ENCODE measurements at regions not wholly inside any gene's neighbourhood (a gene's known extent, or its start where the extent isn't known, plus 50 kb on each side); places are given as distances from the start of the nearest gene placed in this dataset.

DNA sequence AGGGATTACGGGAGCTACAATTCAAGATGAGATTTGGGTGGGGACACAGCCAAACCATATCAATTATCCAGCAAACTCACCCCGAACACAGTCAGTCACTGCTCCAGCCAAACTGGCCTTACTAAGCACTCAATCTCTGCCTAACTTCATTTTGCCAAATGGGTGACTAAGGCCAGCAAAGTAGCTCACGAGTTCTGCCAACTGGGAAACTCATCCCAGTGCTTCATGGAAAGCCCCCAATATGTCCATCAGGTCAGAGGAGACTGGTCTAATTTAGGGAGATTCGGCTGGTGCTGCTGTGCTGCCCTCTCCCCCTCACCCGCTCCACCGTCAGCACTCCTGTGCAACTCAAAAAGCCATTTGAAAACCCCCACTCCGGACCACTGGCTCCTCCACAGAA is 324.0 kb downstream of the FOXO1 start:
- Histone ChIP-seq H3K4me1 (ENCODE audit: control insufficient read depth, extremely low read depth, insufficient read depth, low read length) (no peaks in the 10 kb centered on the region), H3K4me3 (ENCODE audit: control insufficient read depth in 2 of 3, extremely low read depth in 1 of 3, insufficient read depth in 2 of 3, low read depth in 1 of 3, low read length in 3 of 3) (no peak overlapping the region), H2AFZ (ENCODE audit: control insufficient read depth, low read length) (no peak overlapping the region), H4K20me1 (ENCODE audit: control insufficient read depth, extremely low read depth, insufficient read depth, low read length) (no peaks in the 10 kb centered on the region), H3K4me2 (ENCODE audit: control insufficient read depth, extremely low read depth, insufficient read depth, low read depth, low read length) (no peak overlapping the region), H3K9ac (ENCODE audit: control insufficient read depth, extremely low read depth, insufficient read depth, low read length) (no peak overlapping the region), H3K27me3 (ENCODE audit: control insufficient read depth, extremely low read depth, insufficient read depth, low read length) (no peaks in the 10 kb centered on the region), H3K36me3 (ENCODE audit: control insufficient read depth in 2 of 2, extremely low read depth in 1 of 2, insufficient read depth in 2 of 2, low read length in 2 of 2) (no peaks in the 10 kb centered on the region), H3K9me1 (ENCODE audit: control insufficient read depth, extremely low read depth, insufficient read depth, low read length) (no peaks in the 10 kb centered on the region), H3K9me3 (ENCODE audit: control insufficient read depth, low read depth, low read length) (no peaks in the 10 kb centered on the region), H3K27ac (ENCODE audit: control insufficient read depth, insufficient read depth, low read length) (no peak overlapping the region), H3K79me2 (ENCODE audit: control insufficient read depth, insufficient read depth, low read length) (no peaks in the 10 kb centered on the region)
- FAIRE-seq (no peak), DNase-seq (ENCODE audit: low read depth, low spot score) (no peak)
- dilution Hi-C loops (cut with MboI; ENCODE audit: extremely low pct_ligation_motif_present, low sequenced_read_pairs), result no loop called here
- no peak for TF ChIP-seq EZH2 (IDR thresholded peaks at IDR 0.05; ENCODE audit: low read length)
- TF ChIP-seq, protein P1, sequence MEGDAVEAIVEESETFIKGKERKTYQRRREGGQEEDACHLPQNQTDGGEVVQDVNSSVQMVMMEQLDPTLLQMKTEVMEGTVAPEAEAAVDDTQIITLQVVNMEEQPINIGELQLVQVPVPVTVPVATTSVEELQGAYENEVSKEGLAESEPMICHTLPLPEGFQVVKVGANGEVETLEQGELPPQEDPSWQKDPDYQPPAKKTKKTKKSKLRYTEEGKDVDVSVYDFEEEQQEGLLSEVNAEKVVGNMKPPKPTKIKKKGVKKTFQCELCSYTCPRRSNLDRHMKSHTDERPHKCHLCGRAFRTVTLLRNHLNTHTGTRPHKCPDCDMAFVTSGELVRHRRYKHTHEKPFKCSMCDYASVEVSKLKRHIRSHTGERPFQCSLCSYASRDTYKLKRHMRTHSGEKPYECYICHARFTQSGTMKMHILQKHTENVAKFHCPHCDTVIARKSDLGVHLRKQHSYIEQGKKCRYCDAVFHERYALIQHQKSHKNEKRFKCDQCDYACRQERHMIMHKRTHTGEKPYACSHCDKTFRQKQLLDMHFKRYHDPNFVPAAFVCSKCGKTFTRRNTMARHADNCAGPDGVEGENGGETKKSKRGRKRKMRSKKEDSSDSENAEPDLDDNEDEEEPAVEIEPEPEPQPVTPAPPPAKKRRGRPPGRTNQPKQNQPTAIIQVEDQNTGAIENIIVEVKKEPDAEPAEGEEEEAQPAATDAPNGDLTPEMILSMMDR (optimal IDR thresholded peaks at IDR 0.05 in 1 of 3, IDR thresholded peaks at IDR 0.05 in 1 of 3, conservative IDR thresholded peaks at IDR 0.05 in 1 of 3; ENCODE audit: extremely low read depth in 1 of 3, insufficient read depth in 2 of 3, low read length in 3 of 3), result no peak

DNA sequence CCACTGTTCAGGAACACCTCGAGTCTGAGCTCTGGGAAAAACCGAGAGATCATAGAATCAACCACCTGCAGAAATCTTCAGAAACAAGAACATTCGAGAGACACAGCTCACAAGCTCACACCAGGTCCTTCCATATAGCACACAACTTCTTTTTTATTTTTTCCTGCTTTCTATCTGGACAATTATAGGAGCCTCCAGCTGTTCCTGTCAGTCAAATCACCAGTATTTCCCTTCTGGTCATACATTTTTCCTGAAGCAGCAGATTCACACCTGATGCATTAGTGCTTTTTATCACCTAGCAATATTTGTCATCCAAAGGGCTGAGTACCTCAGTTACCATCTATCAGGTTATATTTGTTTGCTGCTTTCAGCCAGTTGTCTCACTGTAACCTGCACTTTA is 323.5 kb downstream of the FOXO1 start:
- Histone ChIP-seq H3K36me3 (ENCODE audit: control insufficient read depth in 2 of 2, extremely low read depth in 1 of 2, insufficient read depth in 2 of 2, low read length in 2 of 2) (no peaks in the 10 kb centered on the region), H3K9ac (ENCODE audit: control insufficient read depth, extremely low read depth, insufficient read depth, low read length) (no peak overlapping the region), H3K4me1 (ENCODE audit: control insufficient read depth, extremely low read depth, insufficient read depth, low read length) (no peaks in the 10 kb centered on the region), H3K79me2 (ENCODE audit: control insufficient read depth, insufficient read depth, low read length) (no peaks in the 10 kb centered on the region), H3K27me3 (ENCODE audit: control insufficient read depth, extremely low read depth, insufficient read depth, low read length) (no peaks in the 10 kb centered on the region), H3K4me2 (ENCODE audit: control insufficient read depth, extremely low read depth, insufficient read depth, low read depth, low read length) (no peak overlapping the region), H2AFZ (ENCODE audit: control insufficient read depth, low read length) (no peak overlapping the region), H3K4me3 (ENCODE audit: control insufficient read depth in 2 of 3, extremely low read depth in 1 of 3, insufficient read depth in 2 of 3, low read depth in 1 of 3, low read length in 3 of 3) (no peak overlapping the region), H3K9me3 (ENCODE audit: control insufficient read depth, low read depth, low read length) (no peaks in the 10 kb centered on the region), H3K9me1 (ENCODE audit: control insufficient read depth, extremely low read depth, insufficient read depth, low read length) (no peaks in the 10 kb centered on the region), H4K20me1 (ENCODE audit: control insufficient read depth, extremely low read depth, insufficient read depth, low read length) (no peaks in the 10 kb centered on the region), H3K27ac (ENCODE audit: control insufficient read depth, insufficient read depth, low read length) (no peak overlapping the region)
- TF ChIP-seq EZH2 (IDR thresholded peaks at IDR 0.05; ENCODE audit: low read length), result no peak
- dilution Hi-C loops (cut with MboI; ENCODE audit: extremely low pct_ligation_motif_present, low sequenced_read_pairs), result no loop called here
- no peak for FAIRE-seq
- no peak for DNase-seq (ENCODE audit: low read depth, low spot score)

DNA sequence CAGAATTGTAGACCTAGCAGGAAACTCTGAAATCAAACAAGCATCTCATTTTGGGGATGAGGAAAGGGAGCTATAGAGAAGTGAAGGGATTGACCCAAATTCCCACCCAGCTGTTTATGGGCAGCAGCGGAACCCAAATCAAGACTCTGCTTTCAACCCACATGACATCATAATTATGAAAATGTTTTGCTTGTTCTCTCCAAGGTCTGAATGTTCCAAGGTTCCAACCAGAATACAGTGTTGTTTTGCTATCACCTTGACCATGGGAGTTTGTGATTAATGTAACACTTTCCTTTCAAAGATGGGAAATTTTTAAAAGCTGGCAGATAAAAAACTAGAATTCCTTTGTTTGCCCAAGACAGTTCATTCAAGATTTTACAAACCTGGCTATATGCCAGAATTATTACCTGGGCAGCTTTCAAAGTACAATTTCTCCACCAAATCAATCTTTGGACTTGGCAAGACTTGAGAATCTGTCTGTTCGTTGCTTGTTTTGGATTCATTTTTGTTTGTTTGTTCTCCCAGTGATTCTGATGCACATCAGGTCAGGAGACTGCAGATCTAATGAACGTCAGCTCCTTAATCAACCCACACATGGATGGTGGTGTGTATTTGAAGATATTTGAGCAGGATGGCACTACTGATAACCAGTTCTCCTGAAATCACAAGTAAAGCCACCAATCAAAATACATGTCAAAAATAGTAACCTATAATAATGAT is 322.7 kb downstream of the FOXO1 start:
- TF ChIP-seq EZH2 (IDR thresholded peaks at IDR 0.05; ENCODE audit: low read length), result no peak
- TF ChIP-seq, protein P1 (optimal IDR thresholded peaks at IDR 0.05 in 1 of 3, IDR thresholded peaks at IDR 0.05 in 1 of 3, conservative IDR thresholded peaks at IDR 0.05 in 1 of 3; ENCODE audit: extremely low read depth in 1 of 3, insufficient read depth in 2 of 3, low read length in 3 of 3), result no peak
- dilution Hi-C loops (cut with MboI; ENCODE audit: extremely low pct_ligation_motif_present, low sequenced_read_pairs), result no loop called here
- H4K20me1 ChIP-seq (ENCODE audit: control insufficient read depth, extremely low read depth, insufficient read depth, low read length), result no peaks in the 10 kb centered on the region
- H3K27me3 ChIP-seq (ENCODE audit: control insufficient read depth, extremely low read depth, insufficient read depth, low read length), result no peaks in the 10 kb centered on the region
- no peak overlapping the region for H2AFZ ChIP-seq (ENCODE audit: control insufficient read depth, low read length)
- no peaks in the 10 kb centered on the region for H3K4me1 ChIP-seq (ENCODE audit: control insufficient read depth, extremely low read depth, insufficient read depth, low read length)
- no peaks in the 10 kb centered on the region for H3K9me3 ChIP-seq (ENCODE audit: control insufficient read depth, low read depth, low read length)
- DNase-seq (ENCODE audit: low read depth, low spot score) (no peak), FAIRE-seq (no peak)
- H3K9me1 ChIP-seq (ENCODE audit: control insufficient read depth, extremely low read depth, insufficient read depth, low read length), result no peaks in the 10 kb centered on the region
- no peak overlapping the region for H3K27ac ChIP-seq (ENCODE audit: control insufficient read depth, insufficient read depth, low read length)
- no peak overlapping the region for H3K4me3 ChIP-seq (ENCODE audit: control insufficient read depth in 2 of 3, extremely low read depth in 1 of 3, insufficient read depth in 2 of 3, low read depth in 1 of 3, low read length in 3 of 3)
- H3K9ac ChIP-seq (ENCODE audit: control insufficient read depth, extremely low read depth, insufficient read depth, low read length), result no peak overlapping the region
- H3K4me2 ChIP-seq (ENCODE audit: control insufficient read depth, extremely low read depth, insufficient read depth, low read depth, low read length), result no peak overlapping the region
- H3K79me2 ChIP-seq (ENCODE audit: control insufficient read depth, insufficient read depth, low read length), result no peaks in the 10 kb centered on the region
- H3K36me3 ChIP-seq (ENCODE audit: control insufficient read depth in 2 of 2, extremely low read depth in 1 of 2, insufficient read depth in 2 of 2, low read length in 2 of 2), result no peaks in the 10 kb centered on the region

Data from keratinocyte (primary cell).